DND-41 (cell line): ENCODE measurements at regions not wholly inside any gene's neighbourhood (a gene's known extent, or its start where the extent isn't known, plus 50 kb on each side); places are given as distances from the start of the nearest gene placed in this dataset.

Source experiments
- ATAC-seq: fragments of 200-7000 bp; cut with Tn5 transposase; 3 replicates; pipeline ENCODE4 v1.9.1; 2021; ENCODE audit warnings: low read depth; ENCODE audit not compliant: insufficient read depth
- DNase-seq: peaks from one replicate; pipeline ENCODE4 v3.0.0-alpha.2; 2020
- H2AFZ ChIP-seq: 2 replicates; pipeline ENCODE4 v1.6.0; 2012; ENCODE audit warnings: low read depth, low read length
- H3K27ac ChIP-seq: 2 replicates; pipeline ENCODE4 v1.5.1; 2012; ENCODE audit warnings: low read length, inconsistent platforms
- H3K27me3 ChIP-seq: fragments of 200-600 bp; sonication (generic); 2 replicates; pipeline ENCODE4 v1.6.0; 2012; ENCODE audit warnings: low read length, mild to moderate bottlenecking, inconsistent platforms; ENCODE audit not compliant: insufficient read depth, poor library complexity
- H3K36me3 ChIP-seq: 2 replicates; pipeline ENCODE4 v1.5.1; 2012; ENCODE audit warnings: low read length, inconsistent platforms; ENCODE audit not compliant: insufficient read depth
- H3K4me1 ChIP-seq: 2 replicates; pipeline ENCODE4 v1.5.1; 2012; ENCODE audit warnings: mild to moderate bottlenecking, low read length; ENCODE audit not compliant: insufficient read depth
- H3K4me2 ChIP-seq: 2 replicates; pipeline ENCODE4 v1.6.0; 2012; ENCODE audit warnings: mild to moderate bottlenecking, moderate library complexity, low read length, inconsistent platforms; ENCODE audit not compliant: insufficient read depth
- H3K4me3 ChIP-seq, 2 experiments: fragments of 200-600 bp in 1 of 2; shearing (Covaris generic) in 1 of 2; 2 replicates each; pipeline ENCODE4 v1.5.1; 2012 to 2016; ENCODE audit warnings: inconsistent platforms in 2 of 2, low read length in 2 of 2, mild to moderate bottlenecking in 2 of 2, low read depth in 1 of 2, moderate library complexity in 1 of 2
- H3K79me2 ChIP-seq: 2 replicates; pipeline ENCODE4 v1.6.0; 2012; ENCODE audit warnings: low read length, inconsistent platforms; ENCODE audit not compliant: insufficient read depth
- H3K9ac ChIP-seq: 2 replicates; pipeline ENCODE4 v1.6.0; 2012; ENCODE audit warnings: low read depth, mild to moderate bottlenecking, inconsistent platforms, low read length, moderate library complexity
- H3K9me3 ChIP-seq: 2 replicates; pipeline ENCODE4 v1.5.1; 2012; ENCODE audit warnings: low read length, moderate library complexity, mild to moderate bottlenecking, inconsistent platforms; ENCODE audit not compliant: insufficient read depth, severe bottlenecking
- H4K20me1 ChIP-seq: 2 replicates; pipeline ENCODE4 v1.6.0; 2012; ENCODE audit warnings: low read length; ENCODE audit not compliant: insufficient read depth
- CTCF ChIP-seq: IDR thresholded peaks from 2 replicates; pipeline ENCODE4 v1.5.1; 2012; ENCODE audit warnings: borderline replicate concordance, low read length, moderate library complexity, mild to moderate bottlenecking; ENCODE audit not compliant: poor library complexity, severe bottlenecking; ENCODE audit errors: extremely low read depth
- EZH2 ChIP-seq: IDR thresholded peaks from 3 replicates; pipeline ENCODE4 v1.6.1; 2012; ENCODE audit warnings: borderline replicate concordance, low read depth, mild to moderate bottlenecking, moderate library complexity, low read length, inconsistent platforms; ENCODE audit not compliant: severe bottlenecking

- no peak for DNase-seq
- Histone ChIP-seq H3K4me1 (no peaks in the 10 kb centered on the region), H4K20me1 (no peaks in the 10 kb centered on the region), H3K9me3 (no peaks in the 10 kb centered on the region), H2AFZ (no peak overlapping the region), H3K36me3 (no peaks in the 10 kb centered on the region), H3K9ac (no peak overlapping the region), H3K4me2 (no peak overlapping the region), H3K27me3 (no peaks in the 10 kb centered on the region), H3K79me2 (no peaks in the 10 kb centered on the region), H3K27ac (no peak overlapping the region), H3K4me3 (no peak overlapping the region)
- TF ChIP-seq CTCF = no peak
- TF ChIP-seq EZH2 = no peak
- no peak for ATAC-seq
These were observed 115.6 kb downstream of the GGTLC2 start for GRCh38 chr22:22759889-22760546.

- no peaks in the 10 kb centered on the region for H3K36me3 ChIP-seq
- no peaks in the 10 kb centered on the region for H4K20me1 ChIP-seq
- no peak for ATAC-seq
- H2AFZ ChIP-seq = no peak overlapping the region
- no peak overlapping the region for H3K27ac ChIP-seq
- H3K27me3 ChIP-seq = no peaks in the 10 kb centered on the region
- H3K9ac ChIP-seq = no peak overlapping the region
- H3K4me1 ChIP-seq = no peaks in the 10 kb centered on the region
- TF ChIP-seq EZH2 (no peak), CTCF (no peak)
- no peaks in the 10 kb centered on the region for H3K9me3 ChIP-seq
- no peak overlapping the region for H3K4me3 ChIP-seq
- DNase-seq = no peak
- no peak overlapping the region for H3K4me2 ChIP-seq
- no peaks in the 10 kb centered on the region for H3K79me2 ChIP-seq
These were observed 117.2 kb downstream of the GGTLC2 start for GRCh38 chr22:22761606-22761962.

GRCh38 chr22:22761963-22762772 is 117.8 kb downstream of the GGTLC2 start:
- H3K4me2 ChIP-seq = no peak overlapping the region
- no peaks in the 10 kb centered on the region for H4K20me1 ChIP-seq
- H3K4me3 ChIP-seq = no peak overlapping the region
- no peaks in the 10 kb centered on the region for H3K79me2 ChIP-seq
- H3K27me3 ChIP-seq = no peaks in the 10 kb centered on the region
- DNase-seq (no peak), ATAC-seq (no peak)
- no peak for TF ChIP-seq CTCF
- no peak for TF ChIP-seq EZH2
- H3K36me3 ChIP-seq = no peaks in the 10 kb centered on the region
- no peaks in the 10 kb centered on the region for H3K9me3 ChIP-seq
- H3K4me1 ChIP-seq = no peaks in the 10 kb centered on the region
- H3K27ac ChIP-seq = no peak overlapping the region
- H2AFZ ChIP-seq = no peak overlapping the region
- H3K9ac ChIP-seq = no peak overlapping the region
